Spleen (tissue), 7 donors: ENCODE measurements at regions not wholly inside any gene's neighbourhood (a gene's known extent, or its start where the extent isn't known, plus 50 kb on each side); places are given as distances from the start of the nearest gene placed in this dataset.

Experiments
- POLR2A ChIP-seq, 3 donors: fragments of 450-650 bp; IDR thresholded peaks; one replicate each; pipeline ENCODE4 v1.5.1; 2017; ENCODE audit warnings: antibody characterized with exemption in 3 of 3, mild to moderate bottlenecking in 1 of 3
- POLR2AphosphoS5 ChIP-seq, 3 donors: sonication (generic); formaldehyde crosslinking; IDR thresholded peaks; one replicate each; pipeline ENCODE4 v1.5.1; 2017; ENCODE audit warnings: antibody characterized with exemption in 3 of 3
- TF ChIP-seq, protein P1 (sequence below), 11 experiments: fragments of 200-600 bp in 7 of 11; fragments of 450-650 bp in 4 of 11; sonication (generic) in 4 of 11; IDR thresholded peaks in 8 of 11; conservative IDR thresholded peaks in 3 of 11; 1 replicate in 7 of 11; 2 replicates in 4 of 11; pipeline versions ENCODE4 v1.4.0 to v1.8.0; 2016 to 2021; ENCODE audit warnings: antibody characterized with exemption in 11 of 11, inconsistent platforms in 4 of 11, mild to moderate bottlenecking in 1 of 11
- donor health status: DM: no; HTN: no; CAD: no; lungs with moderate emphysema.
- donor health status: DM: no; HTN: no; CAD: no.
- donor health status: DM: no; HTN: no; CAD: no.

GRCh38 chr4:24472161-24472510, 112.2 kb downstream of the DHX15 start:
- TF ChIP-seq POLR2A (IDR thresholded peaks at IDR 0.05): no peak
- TF ChIP-seq, protein P1, sequence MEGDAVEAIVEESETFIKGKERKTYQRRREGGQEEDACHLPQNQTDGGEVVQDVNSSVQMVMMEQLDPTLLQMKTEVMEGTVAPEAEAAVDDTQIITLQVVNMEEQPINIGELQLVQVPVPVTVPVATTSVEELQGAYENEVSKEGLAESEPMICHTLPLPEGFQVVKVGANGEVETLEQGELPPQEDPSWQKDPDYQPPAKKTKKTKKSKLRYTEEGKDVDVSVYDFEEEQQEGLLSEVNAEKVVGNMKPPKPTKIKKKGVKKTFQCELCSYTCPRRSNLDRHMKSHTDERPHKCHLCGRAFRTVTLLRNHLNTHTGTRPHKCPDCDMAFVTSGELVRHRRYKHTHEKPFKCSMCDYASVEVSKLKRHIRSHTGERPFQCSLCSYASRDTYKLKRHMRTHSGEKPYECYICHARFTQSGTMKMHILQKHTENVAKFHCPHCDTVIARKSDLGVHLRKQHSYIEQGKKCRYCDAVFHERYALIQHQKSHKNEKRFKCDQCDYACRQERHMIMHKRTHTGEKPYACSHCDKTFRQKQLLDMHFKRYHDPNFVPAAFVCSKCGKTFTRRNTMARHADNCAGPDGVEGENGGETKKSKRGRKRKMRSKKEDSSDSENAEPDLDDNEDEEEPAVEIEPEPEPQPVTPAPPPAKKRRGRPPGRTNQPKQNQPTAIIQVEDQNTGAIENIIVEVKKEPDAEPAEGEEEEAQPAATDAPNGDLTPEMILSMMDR (IDR thresholded peaks at IDR 0.05 in 8 of 11, conservative IDR thresholded peaks at IDR 0.05 in 3 of 11): no peak
- TF ChIP-seq POLR2AphosphoS5 (IDR thresholded peaks at IDR 0.05): no peak
